Activated CD8-positive, alpha-beta memory T cell treated with anti-CD3 and anti-CD28 coated beads for 4 hours (primary cell): ENCODE measurements at regions not wholly inside any gene's neighbourhood (a gene's known extent, or its start where the extent isn't known, plus 50 kb on each side); places are given as distances from the start of the nearest gene placed in this dataset.
A peak's percentile ranks its signal among the peaks of the same experiment; 100 is the strongest.
"Not testable (repeated sequence)": the region's sequence is repeated elsewhere in the genome, so short reads cannot be mapped to it uniquely, and the experiment has no call there.

Source experiments
- DNase-seq, 2 donors: peaks; one replicate each; pipeline ENCODE4 v3.0.0-alpha.2; 2020; ENCODE audit warnings: low read depth in 2 of 2

DNA sequence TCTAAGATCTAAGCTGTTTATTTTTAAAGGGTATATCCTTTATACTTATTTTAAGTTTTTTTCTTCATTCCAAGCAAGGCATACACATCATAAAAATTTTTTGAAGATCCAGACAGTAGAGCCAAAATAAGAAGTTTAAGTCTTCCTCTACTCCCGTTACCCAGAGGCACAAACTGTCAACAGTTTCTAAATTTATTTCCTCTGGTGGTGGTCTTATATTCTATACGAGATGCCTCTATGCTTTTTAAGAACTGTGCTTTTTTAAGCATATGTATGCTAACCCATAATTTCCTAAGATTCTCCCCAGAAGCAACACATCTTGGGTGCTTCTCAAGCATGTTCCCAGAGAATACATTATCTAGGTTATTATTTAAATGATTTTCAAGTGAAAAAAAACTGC is 383.6 kb downstream of the COG6 start:
- DNase-seq, result no peak

DNA sequence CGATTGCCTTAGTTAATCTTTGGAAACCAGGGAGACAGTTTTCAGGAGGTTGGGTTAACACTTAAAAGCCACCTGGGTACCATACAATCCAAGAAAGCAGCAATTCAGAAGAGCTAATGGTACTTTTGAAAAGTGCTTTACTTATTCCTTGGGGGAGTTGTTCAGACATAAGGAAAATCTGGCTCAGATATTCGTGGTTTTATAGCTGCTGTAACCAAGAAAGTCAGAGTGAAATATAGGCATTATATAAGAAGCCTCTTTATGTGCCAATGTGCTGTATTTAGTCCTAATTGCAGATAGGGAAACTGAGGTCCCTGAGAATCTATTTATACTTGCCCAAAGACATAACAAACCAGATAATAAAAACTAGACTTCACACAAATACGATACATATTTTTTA is 387.5 kb downstream of the COG6 start:
- DNase-seq, result no peak

DNA sequence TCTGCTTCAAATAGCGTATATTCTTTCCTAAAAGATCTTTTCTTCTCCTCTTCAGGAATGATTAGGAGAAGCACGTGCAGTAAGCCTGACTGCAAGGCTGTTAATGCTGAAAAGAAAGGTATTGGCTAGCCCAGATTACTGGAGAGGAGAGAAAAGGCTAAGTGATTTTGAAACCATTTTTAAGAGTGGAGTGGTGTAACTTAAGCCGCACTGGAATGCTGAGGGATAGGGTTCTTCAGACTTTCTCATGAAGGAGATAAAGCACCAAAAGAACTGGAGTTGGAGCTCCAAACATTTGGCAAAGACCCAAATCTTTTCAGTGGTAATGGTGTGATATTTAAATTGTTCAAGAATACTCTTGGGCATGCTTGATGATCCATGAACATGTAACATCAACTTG is 388.3 kb downstream of the COG6 start:
- no peak for DNase-seq

- DNase-seq, result no peak
These were observed 391.9 kb downstream of the COG6 start for GRCh38 chr13:40047322-40047771.

GRCh38 chr13:40048551-40048950 is 393.1 kb downstream of the COG6 start:
- no peak for DNase-seq

DNA sequence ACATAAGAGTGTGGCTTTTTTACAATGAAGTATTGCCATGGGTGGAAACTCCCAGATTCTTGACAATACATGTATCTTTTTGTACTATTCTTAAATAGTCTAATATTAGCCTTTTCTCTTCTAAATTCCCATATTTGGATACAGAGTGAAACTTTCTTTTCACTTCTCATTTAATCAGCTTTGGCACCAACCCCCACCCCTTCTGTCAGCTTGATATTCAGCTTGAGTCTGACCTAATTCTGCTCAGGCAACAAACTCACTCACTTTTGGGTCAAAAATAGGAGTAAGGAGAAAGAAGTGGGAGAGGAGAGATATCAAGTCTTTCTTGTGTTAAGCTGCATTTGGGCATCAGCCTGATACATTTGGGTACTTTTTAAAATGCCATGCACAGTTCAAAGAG is 397.5 kb downstream of the COG6 start:
- DNase-seq, result no peak

DNA sequence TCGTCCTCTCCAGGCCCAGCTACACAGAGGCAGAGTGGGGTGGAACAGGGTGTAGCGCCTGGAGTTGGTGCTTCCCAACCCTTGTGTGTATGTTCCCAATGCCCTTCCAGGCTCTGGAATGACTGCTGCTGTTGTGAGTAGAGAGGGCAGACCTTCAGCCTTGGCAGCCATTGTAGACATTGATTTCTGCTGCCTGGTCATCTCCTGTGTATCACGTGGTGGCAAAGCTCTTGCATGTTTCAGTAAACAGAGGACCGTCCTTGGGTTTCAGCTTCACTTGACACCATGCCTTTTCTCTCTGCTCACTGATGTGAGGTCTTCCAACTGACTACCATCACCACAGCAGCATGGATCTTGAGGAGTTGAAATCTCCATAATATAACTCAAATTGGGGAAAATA is 397.9 kb downstream of the COG6 start:
- no peak for DNase-seq

DNA sequence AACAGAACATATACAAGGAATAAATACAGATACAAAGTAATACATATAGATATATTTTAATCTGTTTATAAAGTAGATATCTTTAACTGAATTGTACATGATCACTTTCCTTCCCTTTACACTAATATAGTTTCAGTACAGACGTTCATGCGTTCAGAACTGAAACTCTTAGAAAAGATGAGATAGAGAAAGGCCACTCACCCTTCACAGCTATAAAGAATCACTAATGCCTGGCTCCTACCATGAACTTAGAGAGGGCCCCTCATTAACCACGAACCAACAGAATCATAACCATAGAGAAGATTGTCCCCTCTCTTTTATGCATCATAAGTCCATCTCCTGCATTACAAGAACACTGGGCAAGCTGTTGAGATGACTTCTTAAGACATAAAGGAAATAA is 399.0 kb downstream of the COG6 start:
- DNase-seq, result not testable (repeated sequence)

GRCh38 chr13:40056898-40057619 is 401.6 kb downstream of the COG6 start:
- DNase-seq, result no peak

GRCh38 chr13:40058757-40059236 is 403.3 kb downstream of the COG6 start:
- no peak for DNase-seq

DNA sequence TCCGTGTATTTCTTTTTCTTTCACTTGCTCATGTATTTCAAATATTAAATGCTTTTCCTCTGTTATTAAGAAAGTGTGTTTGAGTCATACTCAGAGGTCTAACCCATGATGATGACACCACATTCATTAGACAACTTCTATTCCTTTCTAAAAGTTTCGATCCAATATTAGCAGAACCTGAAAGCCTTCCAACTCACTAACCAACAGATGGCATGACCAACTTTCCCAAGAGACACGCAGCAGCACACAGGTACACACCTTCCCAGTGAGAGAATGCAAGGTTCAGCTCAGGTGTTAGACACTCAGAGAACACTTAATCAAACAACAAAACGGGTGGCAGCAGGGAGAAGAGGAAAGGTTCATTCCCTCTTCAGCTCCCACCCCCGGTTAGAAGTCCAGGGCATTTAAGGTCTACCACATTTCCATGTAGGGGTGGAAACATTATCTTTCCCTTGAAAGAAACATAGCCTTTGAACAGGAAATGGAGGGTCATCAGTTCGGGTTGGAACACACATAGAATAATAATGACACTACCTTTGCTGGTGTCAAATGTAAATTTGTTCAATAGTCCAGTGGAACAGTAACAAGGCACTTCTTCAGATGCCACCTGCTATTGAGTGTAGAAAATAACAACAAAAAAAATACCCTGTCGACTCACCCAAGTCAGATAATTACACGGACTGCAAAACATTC is 404.2 kb downstream of the COG6 start:
- DNase-seq, result no peak

DNA sequence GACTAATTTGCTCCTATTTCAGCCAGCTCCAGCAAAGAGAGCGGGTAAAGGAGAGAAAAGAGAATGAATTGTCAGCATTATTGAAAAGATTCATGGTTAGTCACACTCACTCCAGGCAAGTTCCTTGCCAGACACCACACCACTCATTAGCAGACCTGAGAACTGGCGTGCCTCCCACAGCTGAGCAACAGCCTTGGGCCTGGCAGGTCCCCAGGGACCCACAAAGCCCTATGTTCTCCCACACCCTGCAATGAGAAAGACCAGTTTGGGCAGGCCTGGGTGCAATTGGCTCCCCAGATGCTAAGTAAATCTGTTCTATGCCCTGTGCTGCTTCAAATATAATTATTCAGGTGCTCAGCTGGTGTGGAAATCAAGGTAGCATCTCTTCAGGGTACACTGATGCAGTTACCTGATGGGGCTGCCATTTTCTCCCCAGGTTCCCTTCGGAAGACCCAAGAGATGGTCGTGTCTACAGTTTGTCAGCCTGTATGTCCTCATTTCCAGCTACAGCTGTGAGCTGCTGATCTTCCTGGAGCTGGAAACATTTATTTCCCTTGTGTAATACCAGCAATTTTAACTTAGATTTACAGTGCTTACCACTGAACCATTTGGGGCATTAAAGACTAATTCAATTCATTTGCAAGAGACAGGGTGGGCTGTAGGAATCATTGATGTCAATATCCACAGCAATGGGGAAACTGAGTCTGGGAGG is 405.0 kb downstream of the COG6 start:
- no peak for DNase-seq

DNA sequence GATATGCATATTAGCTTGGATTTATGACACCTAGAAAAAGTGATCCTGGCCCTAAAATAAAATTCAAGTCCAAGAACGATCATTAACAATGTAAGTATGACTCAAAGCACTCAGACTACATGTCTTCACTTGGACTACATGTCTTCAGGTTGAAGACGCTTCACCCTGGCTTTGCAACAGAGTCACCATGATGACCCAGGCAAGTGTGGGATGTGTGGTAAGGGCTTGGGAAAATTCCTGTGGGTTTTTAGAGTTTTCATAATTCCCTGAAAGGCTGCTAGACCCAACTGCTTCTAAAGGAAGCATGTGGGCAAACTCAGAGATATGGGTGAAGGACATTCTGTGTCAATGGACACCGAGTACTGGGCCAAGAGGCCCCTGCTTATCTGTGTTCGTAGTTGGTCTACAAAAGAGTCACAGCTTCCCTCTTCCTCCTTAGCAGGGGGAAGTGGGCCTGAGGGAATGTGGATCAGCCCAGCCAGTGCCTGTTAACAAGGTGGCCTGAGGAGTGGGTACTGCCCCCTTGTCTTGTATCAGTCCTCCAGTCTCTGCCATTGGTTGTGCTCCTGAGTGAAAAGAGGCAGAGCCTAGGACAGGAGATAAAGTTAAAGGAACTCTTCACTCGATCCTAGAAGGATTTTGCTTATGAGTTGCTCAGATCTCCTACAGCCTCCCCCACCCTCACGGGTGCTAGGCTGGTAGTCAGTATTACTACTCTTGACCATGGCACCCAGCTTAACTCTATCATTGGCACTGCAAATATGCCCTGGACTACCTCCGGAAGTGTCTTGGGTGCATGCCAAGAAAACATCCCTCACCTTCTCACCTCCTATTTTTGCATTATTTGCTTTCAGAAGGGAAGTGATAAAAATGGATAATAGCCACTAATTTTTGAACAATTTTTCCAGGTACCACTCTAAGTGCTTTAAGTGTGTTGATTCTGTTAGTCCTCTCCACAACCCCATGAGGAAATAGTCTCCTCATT is 406.3 kb downstream of the COG6 start:
- DNase-seq, result no peak

- DNase-seq, result no peak
These were observed 407.8 kb downstream of the COG6 start for GRCh38 chr13:40063278-40063698.

GRCh38 chr13:40063703-40064102 is 408.2 kb downstream of the COG6 start:
- DNase-seq, result no peak

DNA sequence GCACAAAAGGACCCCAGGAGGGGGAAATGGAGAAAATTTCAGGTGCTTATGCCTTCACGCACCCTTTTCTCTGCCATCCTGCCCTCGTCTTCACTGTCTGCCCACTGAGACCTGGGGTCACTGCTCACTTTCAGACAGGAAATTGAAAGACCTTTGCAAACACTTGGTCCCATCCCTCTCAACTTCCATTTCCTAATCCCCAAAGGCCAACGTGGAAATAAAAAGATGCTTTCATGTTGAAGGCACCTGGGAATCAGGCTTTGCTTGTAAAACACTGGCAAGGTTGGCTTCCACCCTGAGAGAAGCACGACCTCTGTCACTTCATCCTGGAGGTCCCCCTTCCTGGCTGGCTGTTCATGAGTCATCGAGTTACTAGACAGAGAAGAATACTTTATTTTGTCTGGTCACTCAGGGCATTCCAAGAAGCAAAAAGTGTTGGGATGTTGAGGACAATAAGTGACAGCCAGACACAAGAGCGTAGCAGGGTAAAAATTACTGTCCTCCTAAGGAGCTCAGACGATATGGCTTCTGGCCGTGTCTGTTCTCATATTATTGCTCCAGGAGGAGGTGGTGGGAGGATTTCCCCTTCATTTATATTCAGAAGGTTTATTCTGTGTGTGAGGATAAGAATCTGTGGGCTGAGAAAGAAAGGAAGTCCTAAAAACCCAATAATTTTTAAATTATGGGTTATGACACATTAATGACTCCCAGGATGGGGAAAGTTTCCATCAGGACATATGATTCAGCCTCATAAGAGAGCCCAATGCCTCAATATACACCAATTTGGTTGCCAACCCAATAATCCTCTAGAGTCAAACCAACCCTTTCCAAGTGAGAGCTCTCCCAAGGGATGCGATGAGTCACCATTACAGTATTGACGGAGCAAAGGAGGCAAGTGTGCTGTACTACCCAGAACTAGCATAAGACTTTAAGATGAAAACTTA is 409.0 kb downstream of the COG6 start:
- DNase-seq, result no peak

GRCh38 chr13:40069173-40070044 is 413.9 kb downstream of the COG6 start:
- peak; percentile 35 to 46 for DNase-seq

GRCh38 chr13:40070357-40070756 is 414.9 kb downstream of the COG6 start:
- DNase-seq, result no peak

DNA sequence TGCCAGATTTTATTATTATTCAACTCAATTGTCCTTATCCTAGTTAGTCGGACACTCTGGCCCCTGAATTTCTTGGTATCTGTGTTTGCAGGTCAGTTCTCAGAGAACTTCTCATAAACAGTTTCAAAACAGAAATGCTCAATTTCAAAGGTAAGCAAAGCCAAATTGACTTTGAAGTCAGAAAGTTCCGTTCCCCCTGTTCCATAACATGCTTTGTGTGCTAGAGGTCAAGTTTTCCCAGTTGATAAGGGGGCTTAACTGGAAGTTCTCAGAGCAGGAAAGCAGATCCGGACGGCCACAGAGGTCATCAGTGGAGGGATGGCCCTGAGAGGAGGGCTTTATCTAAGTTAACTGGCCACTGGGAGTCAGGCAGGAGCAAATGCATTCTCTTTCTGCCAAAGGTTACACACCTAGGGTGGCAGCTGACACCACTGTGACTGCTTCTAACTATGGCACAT is 417.2 kb downstream of the COG6 start:
- DNase-seq, result no peak
